Breast epithelium (tissue), 3 donors: ENCODE measurements at regions not wholly inside any gene's neighbourhood (a gene's known extent, or its start where the extent isn't known, plus 50 kb on each side); places are given as distances from the start of the nearest gene placed in this dataset.

Experiments used
- POLR2A ChIP-seq: fragments of 450-650 bp; IDR thresholded peaks from one replicate; pipeline ENCODE4 v1.6.1; 2016; ENCODE audit warnings: antibody characterized with exemption, mild to moderate bottlenecking, moderate library complexity
- TF ChIP-seq, protein P1 (sequence below), 3 donors: fragments of 450-650 bp; IDR thresholded peaks; one replicate each; pipeline ENCODE4 v1.5.1; 2016 to 2017; ENCODE audit warnings: antibody characterized with exemption in 3 of 3, mild to moderate bottlenecking in 3 of 3, moderate library complexity in 3 of 3

DNA sequence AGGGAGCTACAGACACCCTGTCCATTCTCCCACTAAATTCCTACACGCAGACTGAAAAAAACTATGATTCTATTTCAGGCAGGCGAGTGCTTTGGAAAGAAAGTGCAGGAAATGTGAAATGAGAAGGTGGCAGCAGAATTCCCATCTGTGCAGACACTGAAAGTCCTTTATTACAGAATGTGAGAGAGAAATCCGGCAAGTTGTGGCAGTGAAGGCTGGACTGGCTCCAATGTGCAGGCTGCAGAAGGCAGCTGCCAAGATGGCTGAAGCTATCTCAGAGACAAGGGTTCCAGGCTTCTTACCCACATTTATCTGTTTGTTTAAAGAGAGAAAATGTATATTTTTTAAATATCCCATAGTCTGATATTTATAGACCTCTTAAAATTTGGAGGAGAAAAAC lies 161.8 kb upstream of the VLDLR start:
- TF ChIP-seq POLR2A, result no peak
- TF ChIP-seq, protein P1, sequence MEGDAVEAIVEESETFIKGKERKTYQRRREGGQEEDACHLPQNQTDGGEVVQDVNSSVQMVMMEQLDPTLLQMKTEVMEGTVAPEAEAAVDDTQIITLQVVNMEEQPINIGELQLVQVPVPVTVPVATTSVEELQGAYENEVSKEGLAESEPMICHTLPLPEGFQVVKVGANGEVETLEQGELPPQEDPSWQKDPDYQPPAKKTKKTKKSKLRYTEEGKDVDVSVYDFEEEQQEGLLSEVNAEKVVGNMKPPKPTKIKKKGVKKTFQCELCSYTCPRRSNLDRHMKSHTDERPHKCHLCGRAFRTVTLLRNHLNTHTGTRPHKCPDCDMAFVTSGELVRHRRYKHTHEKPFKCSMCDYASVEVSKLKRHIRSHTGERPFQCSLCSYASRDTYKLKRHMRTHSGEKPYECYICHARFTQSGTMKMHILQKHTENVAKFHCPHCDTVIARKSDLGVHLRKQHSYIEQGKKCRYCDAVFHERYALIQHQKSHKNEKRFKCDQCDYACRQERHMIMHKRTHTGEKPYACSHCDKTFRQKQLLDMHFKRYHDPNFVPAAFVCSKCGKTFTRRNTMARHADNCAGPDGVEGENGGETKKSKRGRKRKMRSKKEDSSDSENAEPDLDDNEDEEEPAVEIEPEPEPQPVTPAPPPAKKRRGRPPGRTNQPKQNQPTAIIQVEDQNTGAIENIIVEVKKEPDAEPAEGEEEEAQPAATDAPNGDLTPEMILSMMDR (IDR thresholded peaks at IDR 0.05), result no peak
